ENCODE measurements at regions not wholly inside any gene's neighbourhood (a gene's known extent, or its start where the extent isn't known, plus 50 kb on each side); places are given as distances from the start of the nearest gene placed in this dataset.

DNA sequence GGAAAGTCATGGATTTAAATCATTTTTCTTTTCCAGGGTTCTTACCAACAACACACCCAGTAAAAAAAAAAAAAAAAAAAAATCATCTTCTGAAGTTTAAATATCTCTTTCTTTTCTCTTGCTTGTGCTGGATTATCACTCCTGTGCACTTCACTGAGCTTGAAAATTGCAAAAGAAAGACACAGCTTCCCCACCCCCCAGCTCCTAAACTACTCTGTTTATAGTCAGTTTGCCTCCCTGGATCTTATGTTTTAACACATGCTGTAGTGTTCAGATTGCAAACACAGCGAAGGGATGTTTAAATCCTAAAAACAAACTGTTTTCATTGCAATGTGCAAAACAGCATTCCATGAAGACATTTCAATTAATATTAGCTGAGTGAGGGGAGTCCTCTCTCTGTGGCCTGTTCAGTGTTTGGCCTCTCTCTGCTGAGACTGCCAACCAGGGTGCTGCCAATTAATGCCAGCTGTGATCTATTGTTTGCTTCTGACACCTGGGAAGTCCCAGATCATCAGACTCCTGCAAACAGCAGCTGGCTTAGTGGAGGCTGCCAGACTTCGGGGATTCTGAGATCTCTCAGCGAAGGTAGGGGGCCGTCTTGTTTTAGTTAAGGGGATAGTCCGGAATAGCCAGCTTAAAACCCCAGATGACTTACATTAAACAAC is 171.1 kb upstream of the PITX2 start (continued):
- TF ChIP-seq YY1 (IDR thresholded peaks at IDR 0.05) (no peak), HNF4A (conservative IDR thresholded peaks at IDR 0.05) (no peak), EGR1 (IDR thresholded peaks at IDR 0.05; ENCODE audit: low read depth in 2 of 2) (no peak)
- TF ChIP-seq, protein P1, sequence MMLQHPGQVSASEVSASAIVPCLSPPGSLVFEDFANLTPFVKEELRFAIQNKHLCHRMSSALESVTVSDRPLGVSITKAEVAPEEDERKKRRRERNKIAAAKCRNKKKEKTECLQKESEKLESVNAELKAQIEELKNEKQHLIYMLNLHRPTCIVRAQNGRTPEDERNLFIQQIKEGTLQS (IDR thresholded peaks at IDR 0.05): no peak
- TF ChIP-seq, protein P2, sequence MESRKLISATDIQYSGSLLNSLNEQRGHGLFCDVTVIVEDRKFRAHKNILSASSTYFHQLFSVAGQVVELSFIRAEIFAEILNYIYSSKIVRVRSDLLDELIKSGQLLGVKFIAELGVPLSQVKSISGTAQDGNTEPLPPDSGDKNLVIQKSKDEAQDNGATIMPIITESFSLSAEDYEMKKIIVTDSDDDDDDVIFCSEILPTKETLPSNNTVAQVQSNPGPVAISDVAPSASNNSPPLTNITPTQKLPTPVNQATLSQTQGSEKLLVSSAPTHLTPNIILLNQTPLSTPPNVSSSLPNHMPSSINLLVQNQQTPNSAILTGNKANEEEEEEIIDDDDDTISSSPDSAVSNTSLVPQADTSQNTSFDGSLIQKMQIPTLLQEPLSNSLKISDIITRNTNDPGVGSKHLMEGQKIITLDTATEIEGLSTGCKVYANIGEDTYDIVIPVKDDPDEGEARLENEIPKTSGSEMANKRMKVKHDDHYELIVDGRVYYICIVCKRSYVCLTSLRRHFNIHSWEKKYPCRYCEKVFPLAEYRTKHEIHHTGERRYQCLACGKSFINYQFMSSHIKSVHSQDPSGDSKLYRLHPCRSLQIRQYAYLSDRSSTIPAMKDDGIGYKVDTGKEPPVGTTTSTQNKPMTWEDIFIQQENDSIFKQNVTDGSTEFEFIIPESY (IDR thresholded peaks at IDR 0.05): no peak

DNA sequence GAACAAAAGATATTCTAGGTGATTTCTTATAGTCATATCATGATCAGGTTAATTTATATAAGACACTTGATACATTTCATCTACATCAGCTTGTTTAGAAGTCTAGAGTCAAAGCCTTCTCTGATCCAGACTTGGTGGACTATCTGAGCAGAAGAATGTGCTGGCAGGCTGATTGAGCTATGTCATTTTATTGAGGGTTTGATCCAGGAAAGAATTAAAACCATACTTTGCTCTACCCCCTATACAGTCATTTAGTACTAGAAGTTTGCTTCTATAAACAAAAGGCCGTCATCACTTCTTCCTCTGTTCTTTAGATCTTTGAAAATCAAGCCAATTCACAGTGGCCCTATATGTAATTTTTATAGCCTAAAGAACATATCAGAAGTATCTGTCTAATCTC is 173.1 kb upstream of the PITX2 start:
- Histone ChIP-seq H3K4me3 (ENCODE audit: low read depth in 1 of 3, low read length in 3 of 3) (no peak overlapping the region), H3K27me3 (ENCODE audit: control insufficient read depth in 4 of 4, insufficient read depth in 4 of 4, low read length in 3 of 4) (peaks cover 0 to 4% (median 0%) of the 10 kb centered on the region in 4 donors), H3K36me3 (ENCODE audit: control insufficient read depth in 4 of 4, insufficient read depth in 3 of 4, low read depth in 1 of 4, low read length in 3 of 4) (no peaks in the 10 kb centered on the region), H3K4me1 (ENCODE audit: control insufficient read depth in 4 of 4, insufficient read depth in 4 of 4, low read length in 3 of 4) (no peaks in the 10 kb centered on the region), H3K27ac (ENCODE audit: low read depth in 1 of 2, low read length in 2 of 2) (no peak overlapping the region), H3K9me3 (ENCODE audit: control insufficient read depth in 4 of 4, low read length in 3 of 4) (peaks cover 0 to 2% (median 0%) of the 10 kb centered on the region in 4 donors), H3K9ac (ENCODE audit: low read depth in 1 of 2, low read length in 2 of 2) (no peak overlapping the region)
- WGBS: 74% methylated on average over 1 of the region's 1 CpG
- TF ChIP-seq YY1 (IDR thresholded peaks at IDR 0.05) (no peak), FOXA2 (IDR thresholded peaks at IDR 0.05) (no peak)
- TF ChIP-seq, protein P3, sequence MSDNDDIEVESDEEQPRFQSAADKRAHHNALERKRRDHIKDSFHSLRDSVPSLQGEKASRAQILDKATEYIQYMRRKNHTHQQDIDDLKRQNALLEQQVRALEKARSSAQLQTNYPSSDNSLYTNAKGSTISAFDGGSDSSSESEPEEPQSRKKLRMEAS (IDR thresholded peaks at IDR 0.05): no peak
- no peak for DNase-seq (ENCODE audit: low spot score)

DNA sequence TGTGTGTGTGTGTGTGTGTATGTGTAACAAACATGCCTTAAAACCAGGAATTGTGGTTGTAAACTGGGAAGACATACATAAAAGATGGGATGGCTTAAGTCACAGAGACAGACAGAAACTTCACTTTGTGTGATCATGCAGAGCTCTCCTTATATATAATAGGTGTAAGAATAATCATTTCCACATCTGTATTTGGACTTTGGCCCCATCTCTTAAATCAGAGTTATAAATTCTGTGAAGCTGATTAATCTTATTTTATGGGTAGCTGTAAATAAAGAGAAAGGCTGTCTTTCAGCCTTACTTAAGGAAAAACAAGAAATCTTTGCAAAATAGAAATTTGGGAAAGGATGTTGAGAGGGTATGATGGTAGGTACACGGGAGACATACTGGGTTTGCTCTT is 174.6 kb upstream of the PITX2 start:
- 71% methylated on average over 1 of the region's 1 CpG for WGBS
- Histone ChIP-seq H3K4me3 (ENCODE audit: low read depth in 1 of 3, low read length in 3 of 3) (no peak overlapping the region), H3K36me3 (ENCODE audit: control insufficient read depth in 4 of 4, insufficient read depth in 3 of 4, low read depth in 1 of 4, low read length in 3 of 4) (no peaks in the 10 kb centered on the region), H3K4me1 (ENCODE audit: control insufficient read depth in 4 of 4, insufficient read depth in 4 of 4, low read length in 3 of 4) (no peaks in the 10 kb centered on the region), H3K9me3 (ENCODE audit: control insufficient read depth in 4 of 4, low read length in 3 of 4) (peaks cover 0 to 2% (median 0%) of the 10 kb centered on the region in 4 donors), H3K27me3 (ENCODE audit: control insufficient read depth in 4 of 4, insufficient read depth in 4 of 4, low read length in 3 of 4) (peaks cover 0 to 4% (median 0%) of the 10 kb centered on the region in 4 donors), H3K27ac (ENCODE audit: low read depth in 1 of 2, low read length in 2 of 2) (no peak overlapping the region), H3K9ac (ENCODE audit: low read depth in 1 of 2, low read length in 2 of 2) (no peak overlapping the region)
- TF ChIP-seq HNF4A (conservative IDR thresholded peaks at IDR 0.05): no peak
- no peak for TF ChIP-seq TAF1 (conservative IDR thresholded peaks at IDR 0.05)
- no peak for TF ChIP-seq RXRA (IDR thresholded peaks at IDR 0.05)
- TF ChIP-seq, protein P4, sequence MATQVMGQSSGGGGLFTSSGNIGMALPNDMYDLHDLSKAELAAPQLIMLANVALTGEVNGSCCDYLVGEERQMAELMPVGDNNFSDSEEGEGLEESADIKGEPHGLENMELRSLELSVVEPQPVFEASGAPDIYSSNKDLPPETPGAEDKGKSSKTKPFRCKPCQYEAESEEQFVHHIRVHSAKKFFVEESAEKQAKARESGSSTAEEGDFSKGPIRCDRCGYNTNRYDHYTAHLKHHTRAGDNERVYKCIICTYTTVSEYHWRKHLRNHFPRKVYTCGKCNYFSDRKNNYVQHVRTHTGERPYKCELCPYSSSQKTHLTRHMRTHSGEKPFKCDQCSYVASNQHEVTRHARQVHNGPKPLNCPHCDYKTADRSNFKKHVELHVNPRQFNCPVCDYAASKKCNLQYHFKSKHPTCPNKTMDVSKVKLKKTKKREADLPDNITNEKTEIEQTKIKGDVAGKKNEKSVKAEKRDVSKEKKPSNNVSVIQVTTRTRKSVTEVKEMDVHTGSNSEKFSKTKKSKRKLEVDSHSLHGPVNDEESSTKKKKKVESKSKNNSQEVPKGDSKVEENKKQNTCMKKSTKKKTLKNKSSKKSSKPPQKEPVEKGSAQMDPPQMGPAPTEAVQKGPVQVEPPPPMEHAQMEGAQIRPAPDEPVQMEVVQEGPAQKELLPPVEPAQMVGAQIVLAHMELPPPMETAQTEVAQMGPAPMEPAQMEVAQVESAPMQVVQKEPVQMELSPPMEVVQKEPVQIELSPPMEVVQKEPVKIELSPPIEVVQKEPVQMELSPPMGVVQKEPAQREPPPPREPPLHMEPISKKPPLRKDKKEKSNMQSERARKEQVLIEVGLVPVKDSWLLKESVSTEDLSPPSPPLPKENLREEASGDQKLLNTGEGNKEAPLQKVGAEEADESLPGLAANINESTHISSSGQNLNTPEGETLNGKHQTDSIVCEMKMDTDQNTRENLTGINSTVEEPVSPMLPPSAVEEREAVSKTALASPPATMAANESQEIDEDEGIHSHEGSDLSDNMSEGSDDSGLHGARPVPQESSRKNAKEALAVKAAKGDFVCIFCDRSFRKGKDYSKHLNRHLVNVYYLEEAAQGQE (IDR thresholded peaks at IDR 0.05): no peak
- TF ChIP-seq GABPA (IDR thresholded peaks at IDR 0.05 in 1 of 2, conservative IDR thresholded peaks at IDR 0.05 in 1 of 2): no peak
- no peak for TF ChIP-seq NR2F2 (IDR thresholded peaks at IDR 0.05)
- no peak for TF ChIP-seq SP1 (IDR thresholded peaks at IDR 0.05)
- TF ChIP-seq, protein P2 (IDR thresholded peaks at IDR 0.05): no peak
- TF ChIP-seq HNF4G (IDR thresholded peaks at IDR 0.05): no peak
- TF ChIP-seq, protein P1 (IDR thresholded peaks at IDR 0.05): no peak
- TF ChIP-seq FOXA1 (IDR thresholded peaks at IDR 0.05): no peak
- TF ChIP-seq EGR1 (IDR thresholded peaks at IDR 0.05; ENCODE audit: low read depth in 2 of 2): no peak
- TF ChIP-seq YY1 (IDR thresholded peaks at IDR 0.05): no peak
- no peak for DNase-seq (ENCODE audit: low spot score)

All from liver (tissue), 7 donors.